ENCODE measurements at regions not wholly inside any gene's neighbourhood (a gene's known extent, or its start where the extent isn't known, plus 50 kb on each side); places are given as distances from the start of the nearest gene placed in this dataset.

GRCh38 chr13:112124141-112124540 is 57.2 kb downstream of the SOX1 start:
- no peak for DNase-seq (ENCODE audit: low spot score)

GRCh38 chr13:112127564-112128330 is 60.8 kb downstream of the SOX1 start:
- no peak for DNase-seq (ENCODE audit: low spot score)

GRCh38 chr13:112128331-112128610 is 61.3 kb downstream of the SOX1 start:
- no peak for DNase-seq (ENCODE audit: low spot score)

GRCh38 chr13:112130418-112130817 is 63.5 kb downstream of the SOX1 start:
- no peak for DNase-seq (ENCODE audit: low spot score)

GRCh38 chr13:112131081-112131712 is 64.2 kb downstream of the SOX1 start:
- no peak for DNase-seq (ENCODE audit: low spot score)

GRCh38 chr13:112131713-112132113 is 64.8 kb downstream of the SOX1 start:
- no peak for DNase-seq (ENCODE audit: low spot score)

GRCh38 chr13:112132142-112132541 is 65.2 kb downstream of the SOX1 start:
- DNase-seq (ENCODE audit: low spot score) = no peak

GRCh38 chr13:112132619-112133018 is 65.7 kb downstream of the SOX1 start:
- no peak for DNase-seq (ENCODE audit: low spot score)

GRCh38 chr13:112133499-112134390 is 66.8 kb downstream of the SOX1 start:
- DNase-seq (ENCODE audit: low spot score) = no peak

- no peak for DNase-seq (ENCODE audit: low spot score)
Observed at GRCh38 chr13:112134391-112135075, 67.6 kb downstream of the SOX1 start.

- no peak for DNase-seq (ENCODE audit: low spot score)
Observed at GRCh38 chr13:112136095-112136494, 69.1 kb downstream of the SOX1 start.

- DNase-seq (ENCODE audit: low spot score) = no peak
Observed at GRCh38 chr13:112137144-112137543, 70.2 kb downstream of the SOX1 start.

- no peak for DNase-seq (ENCODE audit: low spot score)
Observed at GRCh38 chr13:112140366-112140765, 73.4 kb downstream of the SOX1 start.

GRCh38 chr13:112141643-112142400 is 74.9 kb downstream of the SOX1 start:
- DNase-seq (ENCODE audit: low spot score) = no peak

- DNase-seq (ENCODE audit: low spot score) = no peak
Observed at GRCh38 chr13:112142401-112142930, 75.5 kb downstream of the SOX1 start.

- DNase-seq (ENCODE audit: low spot score) = no peak
Observed at GRCh38 chr13:112143046-112143752, 76.2 kb downstream of the SOX1 start.

- no peak for DNase-seq (ENCODE audit: low spot score)
Observed at GRCh38 chr13:112143753-112144615, 77.0 kb downstream of the SOX1 start.

GRCh38 chr13:112144616-112145550 is 77.9 kb downstream of the SOX1 start:
- DNase-seq (ENCODE audit: low spot score) = no peak

Data from H4 (cell line).